Astrocyte of the cerebellum (primary cell): ENCODE measurements at regions not wholly inside any gene's neighbourhood (a gene's known extent, or its start where the extent isn't known, plus 50 kb on each side); places are given as distances from the start of the nearest gene placed in this dataset.

ENCODE experiments used
- DNase-seq: peaks from one replicate; pipeline ENCODE4 v3.0.0-alpha.2; 2011; ENCODE audit warnings: low read depth
- H3K4me3 ChIP-seq: 2 replicates; pipeline ENCODE4 v1.5.1; 2011; ENCODE audit warnings: mild to moderate bottlenecking, low read depth, low read length, moderate library complexity
- CTCF ChIP-seq: IDR thresholded peaks from 2 replicates; pipeline ENCODE4 v1.5.1; 2012; ENCODE audit warnings: low read length, low read depth, moderate library complexity, mild to moderate bottlenecking; ENCODE audit errors: missing control alignments
- in situ Hi-C: cut with HindIII; loops from 2 replicates; pipeline ENCODE4 v1.10.0; 2017; ENCODE audit warnings: low sequenced_read_pairs

GRCh38 chr2:38178556-38179419 lies 102.8 kb upstream of the CYP1B1 start:
- no peak for TF ChIP-seq CTCF
- DNase-seq, result no peak
- in situ Hi-C loops, result no loop called here
- no peak overlapping the region for H3K4me3 ChIP-seq

GRCh38 chr2:38178119-38178518 lies 102.2 kb upstream of the CYP1B1 start:
- no peak for DNase-seq
- no peak overlapping the region for H3K4me3 ChIP-seq
- TF ChIP-seq CTCF, result no peak
- in situ Hi-C loops, result no loop called here

- DNase-seq, result no peak
- in situ Hi-C loops, result no loop called here
- TF ChIP-seq CTCF, result no peak
- no peak overlapping the region for H3K4me3 ChIP-seq
Observed at GRCh38 chr2:38176619-38177021, 100.7 kb upstream of the CYP1B1 start.

- DNase-seq, result peak; percentile 98
- in situ Hi-C loops, result no loop called here
- TF ChIP-seq CTCF, result no peak
- no peak overlapping the region for H3K4me3 ChIP-seq
Observed at GRCh38 chr2:38174646-38175423, 98.9 kb upstream of the CYP1B1 start.

- no peak for TF ChIP-seq CTCF
- in situ Hi-C loops, result no loop called here
- no peak overlapping the region for H3K4me3 ChIP-seq
- no peak for DNase-seq
Observed at GRCh38 chr2:38174131-38174530, 98.2 kb upstream of the CYP1B1 start.

- no peak for DNase-seq
- no peak for TF ChIP-seq CTCF
- in situ Hi-C loops, result no loop called here
- H3K4me3 ChIP-seq, result no peak overlapping the region
Observed at GRCh38 chr2:38173683-38174082, 97.7 kb upstream of the CYP1B1 start.
